ENCODE measurements at regions not wholly inside any gene's neighbourhood (a gene's known extent, or its start where the extent isn't known, plus 50 kb on each side); places are given as distances from the start of the nearest gene placed in this dataset.

DNA sequence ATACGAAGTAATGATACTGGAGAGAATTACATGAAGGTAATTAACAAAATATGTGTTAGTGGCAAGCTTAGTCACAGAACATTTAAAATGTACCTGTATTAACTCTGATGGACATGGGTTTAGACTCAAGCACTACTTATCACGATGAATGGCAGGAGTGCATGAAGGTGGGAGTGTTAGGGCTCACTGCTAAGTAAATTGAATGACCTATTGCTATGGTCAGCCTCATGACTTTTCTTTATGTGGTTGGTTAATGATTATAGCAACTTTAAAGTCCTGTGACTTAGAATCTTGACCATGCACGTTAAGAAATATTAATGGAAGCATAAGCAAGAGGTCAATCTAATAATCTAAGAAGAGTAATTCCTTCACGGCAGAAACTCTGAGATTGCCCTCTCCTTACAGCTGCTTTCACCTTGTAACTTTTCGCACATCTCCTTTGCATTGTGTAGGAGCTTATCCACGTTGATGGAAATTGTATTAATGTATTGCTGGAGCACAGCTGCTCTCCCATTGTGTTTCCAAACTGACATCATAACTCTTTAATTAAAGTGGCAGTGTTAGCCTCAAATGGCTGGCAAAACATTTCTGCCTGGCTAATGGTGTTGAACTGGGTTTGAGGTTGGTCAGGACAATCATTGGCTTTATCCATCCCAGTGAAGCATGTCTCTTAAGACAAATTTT lies 114.5 kb downstream of the RXFP2 start:
- no peak for DNase-seq (ENCODE audit: low read depth)

GRCh38 chr13:31859571-31859970 lies 120.2 kb downstream of the RXFP2 start:
- no peak for DNase-seq (ENCODE audit: low read depth)

GRCh38 chr13:31860002-31860401 lies 120.7 kb downstream of the RXFP2 start:
- no peak for DNase-seq (ENCODE audit: low read depth)

GRCh38 chr13:31862828-31863227 lies 123.5 kb downstream of the RXFP2 start:
- DNase-seq (ENCODE audit: low read depth) = no peak

- no peak for DNase-seq (ENCODE audit: low read depth)
These were observed 125.0 kb downstream of the RXFP2 start for GRCh38 chr13:31864307-31864706.

- no peak for DNase-seq (ENCODE audit: low read depth)
These were observed 126.8 kb downstream of the RXFP2 start for GRCh38 chr13:31866099-31866498.

GRCh38 chr13:31867709-31868108 lies 128.4 kb downstream of the RXFP2 start:
- DNase-seq (ENCODE audit: low read depth) = no peak

- no peak for DNase-seq (ENCODE audit: low read depth)
These were observed 130.3 kb downstream of the RXFP2 start for GRCh38 chr13:31869582-31869981.

DNA sequence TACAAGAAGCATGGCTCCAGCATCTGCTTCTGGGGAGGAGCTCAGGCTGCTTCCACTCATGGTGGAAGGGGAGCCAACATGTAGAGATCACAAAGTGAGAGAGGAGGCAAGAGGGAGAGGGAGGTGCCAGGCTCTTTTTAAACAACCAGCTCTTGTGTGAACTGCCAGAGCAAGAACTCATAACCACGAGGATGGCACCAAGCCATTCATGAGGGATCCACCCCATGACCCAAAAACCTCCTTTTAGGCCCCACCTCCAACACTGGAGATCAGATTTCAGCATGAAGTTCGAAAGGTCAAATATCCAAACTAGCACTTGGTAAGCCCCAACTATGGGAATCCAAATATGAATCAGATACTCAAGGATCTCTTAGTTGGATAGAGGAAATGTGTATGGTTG lies 131.2 kb downstream of the RXFP2 start:
- no peak for DNase-seq (ENCODE audit: low read depth)

- no peak for DNase-seq (ENCODE audit: low read depth)
These were observed 133.8 kb downstream of the RXFP2 start for GRCh38 chr13:31873145-31873544.

DNA sequence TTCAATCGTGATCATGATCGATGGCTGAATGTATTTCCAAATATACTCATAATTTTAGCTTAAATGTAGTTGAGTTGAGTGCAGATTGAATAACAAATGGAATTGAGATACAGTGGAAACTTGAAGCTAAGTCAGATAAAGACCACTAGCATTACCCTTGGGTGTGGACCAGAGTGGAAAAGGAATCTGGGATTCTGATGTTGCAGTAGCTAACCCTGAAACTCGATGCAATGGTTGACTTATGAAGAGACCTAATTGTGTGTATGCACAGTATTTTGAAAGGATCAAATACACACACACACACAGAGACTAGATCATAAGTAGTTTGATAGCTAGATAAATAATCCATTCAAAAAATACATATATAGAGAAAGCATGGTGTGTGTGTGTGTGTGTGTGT lies 135.8 kb downstream of the RXFP2 start:
- DNase-seq (ENCODE audit: low read depth) = no peak

- DNase-seq (ENCODE audit: low read depth) = no peak
These were observed 138.7 kb downstream of the RXFP2 start for GRCh38 chr13:31878052-31878451.

DNA sequence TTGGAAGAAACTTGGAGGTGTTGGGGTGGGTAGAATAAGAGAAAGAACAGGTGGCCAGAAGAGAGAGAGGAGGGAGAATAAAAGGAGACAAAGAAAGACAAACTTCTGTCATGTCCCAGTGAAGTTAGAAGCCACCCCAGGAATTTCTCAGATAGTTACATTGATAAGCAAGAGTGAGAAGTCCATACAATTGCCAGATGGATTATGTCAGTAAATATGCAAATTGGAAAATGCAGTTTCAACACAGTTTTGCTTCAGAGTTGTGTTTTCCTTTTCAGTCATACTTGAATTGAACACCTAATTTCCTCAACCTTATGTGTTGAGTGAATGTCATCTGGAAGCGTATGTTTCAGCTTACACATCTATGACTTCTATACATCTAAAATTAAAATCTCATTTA lies 139.2 kb downstream of the RXFP2 start:
- no peak for DNase-seq (ENCODE audit: low read depth)

- no peak for DNase-seq (ENCODE audit: low read depth)
These were observed 139.6 kb downstream of the RXFP2 start for GRCh38 chr13:31878955-31879354.

- no peak for DNase-seq (ENCODE audit: low read depth)
These were observed 141.6 kb downstream of the RXFP2 start for GRCh38 chr13:31880851-31881494.

- no peak for DNase-seq (ENCODE audit: low read depth)
These were observed 142.2 kb downstream of the RXFP2 start for GRCh38 chr13:31881495-31881882.

DNA sequence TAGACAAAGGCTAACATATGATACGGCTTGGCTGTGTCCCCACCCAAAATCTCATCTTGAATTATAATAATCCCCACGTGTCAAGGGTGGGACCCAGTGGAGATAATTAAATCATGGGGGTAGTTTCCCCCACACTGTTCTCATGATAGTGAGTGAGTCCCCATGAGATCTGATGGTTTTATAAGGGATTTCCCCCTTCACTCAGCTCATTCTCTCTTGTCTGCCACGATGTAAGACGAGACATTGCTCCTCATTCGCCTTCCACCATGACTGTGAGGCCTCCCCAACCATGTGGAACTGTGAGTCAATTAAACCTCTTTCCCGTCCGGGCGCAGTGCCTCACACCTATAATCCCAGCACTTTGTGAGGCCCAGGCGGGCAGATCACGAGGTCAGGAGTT lies 143.5 kb downstream of the RXFP2 start:
- no peak for DNase-seq (ENCODE audit: low read depth)

DNA sequence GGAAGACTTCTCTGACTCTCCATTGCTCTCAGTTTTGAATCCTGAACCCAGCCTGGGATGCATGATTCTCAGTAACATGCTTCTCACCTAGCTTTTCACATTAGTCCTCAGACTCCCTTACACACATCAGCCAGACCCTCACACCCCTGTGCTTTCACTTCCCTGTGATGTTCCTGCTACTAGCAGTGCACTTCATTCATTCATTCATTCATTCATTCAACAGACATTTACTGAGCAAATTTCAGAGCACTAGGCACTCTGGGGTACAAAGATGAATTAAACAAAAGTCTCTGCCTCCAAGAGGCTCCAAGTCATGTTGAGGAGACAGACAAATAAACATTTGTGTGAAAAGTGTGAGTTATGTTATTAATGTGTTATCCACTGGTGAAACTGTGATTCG lies 145.2 kb downstream of the RXFP2 start:
- DNase-seq (ENCODE audit: low read depth) = no peak

DNA sequence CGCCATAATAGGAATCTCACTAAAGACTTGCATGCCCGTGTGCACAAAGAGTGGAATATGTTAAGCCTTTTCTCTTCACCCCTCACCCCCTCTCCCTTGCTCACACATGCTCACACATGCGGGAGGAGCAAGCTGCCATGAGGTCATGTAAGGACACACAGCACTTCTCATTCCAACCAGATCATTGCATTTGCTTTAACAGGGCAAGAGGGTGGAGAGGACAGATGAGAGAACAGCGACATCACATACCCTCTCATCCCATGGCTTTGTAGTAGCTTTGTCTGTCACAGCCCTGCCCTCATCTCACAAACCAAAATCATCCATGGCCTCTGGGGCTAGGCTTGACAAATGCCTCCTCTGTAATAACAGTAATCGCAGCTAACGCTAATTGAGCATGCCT lies 145.6 kb upstream of the FRY start:
- DNase-seq (ENCODE audit: low read depth) = no peak

GRCh38 chr13:31887286-31887685 lies 144.3 kb upstream of the FRY start:
- no peak for DNase-seq (ENCODE audit: low read depth)

DNA sequence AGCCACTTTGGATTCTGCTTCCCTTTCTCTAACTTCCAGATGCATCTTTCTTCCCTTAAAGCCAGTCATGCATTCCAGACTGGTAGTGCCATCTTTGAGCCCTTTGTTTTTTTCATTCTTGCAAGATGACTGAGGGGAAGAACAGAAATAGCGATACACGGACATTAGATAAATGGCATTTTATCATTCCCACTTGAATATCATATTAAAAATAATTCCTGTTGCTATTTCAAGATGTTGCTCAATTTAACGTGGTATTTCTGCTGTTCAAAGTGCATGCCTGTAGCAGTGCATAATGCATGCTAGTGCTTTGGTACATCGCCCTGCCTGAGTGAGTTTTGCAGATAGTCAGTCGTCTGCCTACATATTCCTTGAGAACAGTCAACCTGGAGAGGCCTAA lies 140.6 kb upstream of the FRY start:
- no peak for DNase-seq (ENCODE audit: low read depth)

GRCh38 chr13:31891472-31891871 lies 140.1 kb upstream of the FRY start:
- DNase-seq (ENCODE audit: low read depth) = no peak

DNA sequence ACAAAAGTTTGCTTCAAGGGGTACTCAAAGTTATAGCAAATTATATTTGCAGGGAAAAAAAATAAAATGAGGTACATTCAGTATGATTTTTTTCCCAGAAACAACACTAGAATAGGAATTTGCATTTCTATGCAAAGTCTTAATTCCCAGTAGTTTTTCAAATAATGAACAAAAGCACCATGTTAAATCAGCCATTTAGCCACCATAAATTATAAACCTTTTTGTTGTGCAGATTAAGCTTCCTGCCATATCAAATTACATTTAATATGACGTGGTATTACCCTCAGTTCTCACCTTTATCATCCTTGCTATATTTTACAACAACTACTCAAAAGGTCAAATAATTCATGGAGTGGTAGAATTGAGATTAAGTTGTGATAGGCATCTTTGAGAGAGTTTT lies 136.6 kb upstream of the FRY start:
- DNase-seq (ENCODE audit: low read depth) = no peak

DNA sequence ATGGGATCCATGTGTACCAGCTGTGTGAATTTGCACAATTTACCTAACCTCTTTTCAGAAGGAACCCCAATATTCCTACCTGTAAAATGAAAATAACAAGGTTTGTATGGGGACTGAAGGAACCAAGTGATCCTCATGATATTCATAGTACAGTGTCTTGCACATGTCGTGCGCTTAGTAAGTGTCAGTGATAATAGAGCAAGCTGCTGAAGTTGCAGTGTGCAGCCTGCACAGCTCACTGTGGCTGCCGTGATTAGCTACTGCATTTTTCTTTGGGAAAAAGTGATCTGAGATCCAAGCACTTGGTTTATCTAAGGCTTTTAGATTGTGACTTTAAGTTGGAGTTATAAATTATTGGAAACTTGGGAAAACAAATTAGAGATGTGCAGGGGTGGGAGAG lies 135.9 kb upstream of the FRY start:
- no peak for DNase-seq (ENCODE audit: low read depth)
